ENCODE measurements at regions not wholly inside any gene's neighbourhood (a gene's known extent, or its start where the extent isn't known, plus 50 kb on each side); places are given as distances from the start of the nearest gene placed in this dataset.

DNA sequence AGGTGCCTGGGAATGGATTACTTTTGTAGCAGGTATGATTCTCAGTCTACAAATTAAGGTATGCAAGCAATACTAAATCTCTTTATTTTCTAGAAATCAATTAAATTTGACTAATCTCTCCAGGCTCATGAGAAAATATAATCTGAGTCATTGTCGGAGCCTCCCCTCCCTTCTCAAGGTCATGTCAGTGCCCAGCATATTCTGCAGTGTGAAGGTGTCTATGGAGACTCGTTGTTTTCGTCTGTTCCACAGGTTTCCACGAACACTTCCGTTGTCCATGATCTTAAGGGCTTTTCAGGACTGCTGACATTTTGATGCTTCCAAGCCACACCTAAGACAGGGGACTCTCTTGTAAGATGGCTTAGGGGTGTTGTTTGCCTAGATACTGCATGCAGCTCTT lies 56.6 kb upstream of the SCOC start:
- DNase-seq, result no peak
- intact Hi-C loops (cut with micrococcal nuclease), result no loop called here
- no peak for ATAC-seq

DNA sequence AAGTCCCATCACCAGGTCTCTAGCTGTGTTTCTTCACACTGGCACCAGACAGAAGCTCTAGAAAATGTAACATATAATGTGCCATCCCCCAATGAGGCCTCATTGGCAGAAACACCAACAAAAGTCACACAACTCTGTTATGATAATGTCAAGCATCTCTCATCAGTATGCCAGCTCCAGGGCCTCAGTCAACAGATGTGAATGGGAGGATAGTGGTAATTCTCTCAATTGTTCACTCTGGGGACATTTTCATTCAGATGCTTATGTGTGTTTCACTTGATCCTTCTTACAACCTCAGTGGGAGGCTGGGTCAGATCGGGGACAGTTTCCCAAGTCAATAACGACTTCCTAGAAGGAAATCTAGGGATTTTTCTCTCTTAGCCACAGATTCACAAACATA lies 57.5 kb upstream of the SCOC start:
- ATAC-seq (no peak), DNase-seq (no peak)
- intact Hi-C loops (cut with micrococcal nuclease), result no loop called here

GRCh38 chr4:140315438-140315837 lies 58.0 kb upstream of the SCOC start:
- ATAC-seq, result no peak
- no peak for DNase-seq
- intact Hi-C loops (cut with micrococcal nuclease), result no loop called here

DNA sequence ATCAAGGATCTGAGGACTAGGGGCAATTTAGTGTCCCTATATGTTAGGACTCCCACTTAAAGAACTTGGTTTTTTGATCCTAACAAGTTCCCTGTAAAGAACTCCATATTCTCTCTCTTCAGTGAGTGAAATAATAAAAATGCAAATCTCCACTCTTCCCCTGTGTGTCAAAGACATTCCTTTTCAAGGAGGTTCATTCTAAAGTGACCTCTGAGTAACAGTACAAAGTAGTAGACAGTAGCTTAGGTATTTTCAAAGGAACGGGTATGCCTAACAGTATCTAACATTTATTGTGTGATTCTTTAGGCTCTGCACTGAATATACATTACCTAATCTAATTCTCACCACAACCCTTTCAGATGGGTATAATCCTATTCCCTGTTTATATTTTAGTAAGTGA lies 58.4 kb upstream of the SCOC start:
- ATAC-seq, result no peak
- intact Hi-C loops (cut with micrococcal nuclease), result no loop called here

DNA sequence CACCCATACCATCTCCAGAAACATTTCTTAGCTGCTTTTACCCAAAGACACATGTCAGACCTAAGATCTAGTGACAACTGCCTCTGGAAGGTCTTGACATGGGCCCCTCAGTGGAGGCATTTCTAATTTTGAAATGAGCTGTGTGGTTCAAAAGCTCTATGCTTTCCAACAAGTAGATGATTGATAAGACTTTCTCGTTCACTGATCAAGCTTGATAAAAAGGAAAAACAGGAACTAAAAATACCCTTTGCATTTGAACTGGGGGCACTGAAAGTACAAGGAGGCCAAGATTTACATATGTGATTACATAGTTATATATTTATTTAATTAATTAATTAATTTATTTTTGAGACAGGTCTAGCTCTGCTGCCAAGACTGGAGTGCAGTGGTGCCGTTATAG lies 61.3 kb upstream of the SCOC start:
- intact Hi-C loops (cut with micrococcal nuclease), result no loop called here
- DNase-seq (no peak), ATAC-seq (no peak)

More for the DNA sequence above, 58.4 kb upstream of the SCOC start:
- DNase-seq, result no peak

GRCh38 chr4:140311257-140311835 lies 62.1 kb upstream of the SCOC start:
- DNase-seq (no peak), ATAC-seq (no peak)
- intact Hi-C loops (cut with micrococcal nuclease), result no loop called here

- DNase-seq (peak; percentile 40), ATAC-seq (peak; percentile 84)
- intact Hi-C loops (cut with micrococcal nuclease), result no loop called here
These were observed 64.1 kb upstream of the SCOC start for GRCh38 chr4:140309124-140309870.

- DNase-seq (peak; percentile 82), ATAC-seq (peak; percentile 95)
- intact Hi-C loops (cut with micrococcal nuclease), result no loop called here
These were observed 64.9 kb upstream of the SCOC start for GRCh38 chr4:140308366-140309123.

- intact Hi-C loops (cut with micrococcal nuclease), result no loop called here
- ATAC-seq, result no peak
- DNase-seq, result no peak
These were observed 68.4 kb upstream of the SCOC start for GRCh38 chr4:140305053-140305452.

GRCh38 chr4:140304346-140304745 lies 69.1 kb upstream of the SCOC start:
- ATAC-seq (no peak), DNase-seq (no peak)
- intact Hi-C loops (cut with micrococcal nuclease), result no loop called here

DNA sequence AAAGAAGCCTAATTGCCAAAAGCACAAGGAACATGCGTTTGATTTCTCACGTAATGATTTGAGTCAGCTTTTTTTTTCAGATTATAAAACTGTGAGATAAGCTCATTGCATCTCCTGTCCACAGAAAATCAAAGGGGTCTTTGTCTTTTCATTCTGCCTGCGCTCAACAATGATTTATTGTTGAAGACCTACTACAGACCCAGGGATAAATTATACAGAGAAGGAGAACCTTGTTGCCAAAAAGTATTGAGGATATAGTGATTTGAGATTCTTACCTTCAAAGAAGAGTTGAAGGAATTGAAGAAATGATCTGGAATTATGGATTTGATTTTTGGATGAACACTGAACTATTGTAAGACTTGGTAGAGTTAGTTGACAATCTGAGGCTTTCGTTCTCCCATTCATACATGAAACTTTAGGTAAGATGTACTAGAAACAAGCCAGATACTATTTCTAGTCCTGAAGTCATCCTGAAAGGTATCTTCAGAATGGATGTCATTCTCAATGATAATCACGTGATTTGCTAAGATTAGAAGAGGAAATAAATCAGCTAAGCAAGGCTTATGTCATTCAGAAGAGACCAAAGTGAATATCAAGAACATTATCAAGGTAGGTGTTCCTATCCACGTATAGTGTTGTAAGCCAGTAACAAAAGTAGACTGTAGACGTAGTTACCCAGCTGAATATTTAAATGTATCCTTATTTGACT lies 71.1 kb upstream of the SCOC start:
- DNase-seq (no peak), ATAC-seq (no peak)
- intact Hi-C loops (cut with micrococcal nuclease), result no loop called here

DNA sequence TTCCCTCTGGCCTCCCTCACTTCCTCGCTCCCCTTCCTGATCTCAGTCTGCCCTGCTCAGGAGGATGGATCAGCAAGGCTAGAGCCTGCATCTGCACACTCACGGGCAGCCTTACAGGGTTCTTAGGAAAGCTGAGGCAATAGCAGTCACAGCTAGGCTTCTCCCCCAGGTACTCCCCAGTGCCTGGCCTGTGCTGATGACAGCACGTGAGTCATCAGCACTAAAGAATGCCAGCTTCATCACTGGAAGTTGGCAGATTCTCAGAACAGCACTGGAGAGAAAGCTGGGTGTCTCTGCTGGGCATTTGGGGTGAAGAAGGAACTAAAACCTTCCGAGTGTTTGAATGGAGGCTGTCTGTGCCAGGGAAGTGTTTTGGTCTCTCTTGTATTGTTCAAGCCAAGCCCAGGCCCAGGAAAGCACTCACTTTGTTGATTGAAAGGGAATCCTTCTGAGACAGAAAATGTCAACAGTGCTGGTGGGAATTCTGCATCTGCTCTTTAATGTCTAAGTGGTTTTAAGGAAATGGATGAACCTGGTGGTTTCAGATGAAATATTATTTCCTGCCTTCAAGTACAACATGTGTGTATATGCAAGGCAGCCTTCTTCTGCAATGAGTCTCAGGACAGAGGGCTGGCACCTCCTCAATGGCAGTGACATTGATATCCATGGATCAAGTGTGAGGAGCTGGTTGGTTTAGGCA lies 73.0 kb upstream of the SCOC start:
- ATAC-seq (peak; percentile 44), DNase-seq (no peak)
- intact Hi-C loops (cut with micrococcal nuclease), result no loop called here

DNA sequence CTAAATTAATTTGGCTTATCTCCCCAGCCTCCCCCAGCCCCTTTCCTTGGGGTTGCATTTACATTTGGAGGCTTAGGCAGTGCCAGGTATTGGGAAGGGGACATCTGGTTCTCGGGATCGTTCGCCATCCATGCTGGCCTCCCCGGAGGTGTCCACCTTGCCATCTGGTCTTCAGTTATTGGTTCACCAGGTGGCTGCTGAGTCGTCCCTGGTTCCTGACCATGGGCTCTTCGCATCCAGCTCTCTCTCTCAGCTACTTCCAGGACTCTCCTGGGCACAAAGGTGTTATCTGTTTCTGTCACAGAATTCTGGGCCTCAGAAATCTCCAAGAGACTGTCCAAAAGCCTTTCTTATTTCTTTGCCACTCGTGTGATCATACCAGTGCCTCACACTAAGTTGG lies 75.4 kb upstream of the SCOC start:
- no peak for DNase-seq
- intact Hi-C loops (cut with micrococcal nuclease), result no loop called here
- ATAC-seq, result no peak

GRCh38 chr4:140297221-140297570 lies 76.2 kb upstream of the SCOC start:
- intact Hi-C loops (cut with micrococcal nuclease), result no loop called here
- no peak for ATAC-seq
- DNase-seq, result no peak

DNA sequence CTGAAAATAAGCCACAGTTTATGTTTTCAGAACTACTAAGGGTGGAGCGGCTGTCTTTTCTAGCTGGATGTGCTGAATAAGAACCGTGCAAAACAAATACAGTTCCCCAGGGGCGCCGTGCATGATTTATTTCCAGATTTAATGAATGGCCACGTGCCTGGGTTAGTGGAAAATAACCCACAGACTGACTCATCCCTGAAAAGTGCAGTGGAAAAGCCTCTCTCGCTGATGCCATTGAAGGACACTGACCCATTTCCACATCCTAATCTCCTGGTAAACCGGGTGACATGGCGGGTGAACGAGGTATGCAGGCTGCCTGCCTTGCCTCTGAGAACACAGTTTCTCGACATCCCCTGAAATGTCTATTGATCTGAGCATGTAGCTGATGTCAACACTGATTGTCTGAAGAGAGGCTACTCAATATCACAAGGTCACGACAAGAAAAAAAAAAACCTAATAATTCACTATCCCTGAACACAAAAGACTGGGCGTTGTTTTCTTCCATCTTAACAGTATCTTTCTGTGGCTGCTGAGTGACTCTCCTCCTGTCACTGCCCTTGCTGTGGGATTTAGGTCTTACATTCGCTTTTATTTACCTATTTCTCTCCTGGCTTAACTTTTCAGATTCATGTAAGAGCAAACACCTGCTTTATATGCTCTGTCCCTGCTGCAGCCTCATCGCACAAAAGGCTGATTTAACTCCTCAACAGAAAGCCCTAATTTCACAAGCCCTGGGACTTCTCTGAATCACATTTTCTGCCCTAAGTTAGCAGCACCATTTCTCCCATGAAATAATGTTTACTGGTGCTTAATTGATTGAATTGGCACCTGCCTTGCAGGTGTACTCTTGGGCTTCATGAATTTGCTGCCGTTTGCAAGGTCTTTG lies 76.9 kb upstream of the SCOC start:
- ATAC-seq (peak; percentile 82), DNase-seq (peak; percentile 60)
- intact Hi-C loops (cut with micrococcal nuclease), result no loop called here

- intact Hi-C loops (cut with micrococcal nuclease), result no loop called here
- ATAC-seq (no peak), DNase-seq (no peak)
These were observed 79.5 kb upstream of the SCOC start for GRCh38 chr4:140293979-140294378.

DNA sequence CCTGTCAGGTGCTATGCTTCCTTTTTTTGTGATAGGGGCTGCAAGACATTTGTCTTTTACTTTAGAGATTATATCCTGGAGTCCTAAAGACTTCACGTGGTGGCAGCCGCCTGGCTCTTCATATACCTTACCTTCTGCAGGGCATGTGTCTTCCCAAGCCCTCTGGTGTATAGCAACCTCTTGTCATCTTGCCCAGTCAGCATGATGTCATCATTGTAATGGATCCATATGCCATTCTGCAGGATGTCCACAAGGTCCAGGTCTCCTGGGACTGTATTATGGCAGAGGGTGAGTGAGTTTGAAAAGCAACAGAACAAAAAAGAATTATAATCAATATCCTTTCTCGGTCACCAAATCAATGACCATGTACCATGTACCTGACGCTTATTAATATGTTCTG lies 82.2 kb upstream of the SCOC start:
- intact Hi-C loops (cut with micrococcal nuclease), result no loop called here
- DNase-seq, result no peak
- no peak for ATAC-seq

DNA sequence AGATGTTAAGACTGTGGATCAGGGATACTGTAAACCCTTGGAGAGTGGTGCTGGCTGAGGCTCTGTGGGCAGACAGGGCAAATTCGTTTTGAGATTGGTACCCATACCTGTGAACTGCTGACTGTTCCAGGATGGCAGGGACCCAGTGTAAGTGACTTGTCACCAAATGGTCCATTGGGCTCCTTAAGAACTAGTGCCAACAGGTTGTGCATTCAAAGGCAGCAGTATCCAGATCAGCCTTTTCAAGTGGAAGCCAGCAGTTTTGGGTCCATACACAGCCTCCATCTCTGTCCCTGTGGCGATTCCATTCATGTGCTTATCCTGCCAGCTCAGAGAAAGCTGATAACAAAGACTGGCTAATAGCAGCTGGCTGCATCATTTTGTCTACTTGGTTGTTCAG lies 84.0 kb upstream of the SCOC start:
- intact Hi-C loops (cut with micrococcal nuclease), result no loop called here
- DNase-seq, result no peak
- no peak for ATAC-seq

DNA sequence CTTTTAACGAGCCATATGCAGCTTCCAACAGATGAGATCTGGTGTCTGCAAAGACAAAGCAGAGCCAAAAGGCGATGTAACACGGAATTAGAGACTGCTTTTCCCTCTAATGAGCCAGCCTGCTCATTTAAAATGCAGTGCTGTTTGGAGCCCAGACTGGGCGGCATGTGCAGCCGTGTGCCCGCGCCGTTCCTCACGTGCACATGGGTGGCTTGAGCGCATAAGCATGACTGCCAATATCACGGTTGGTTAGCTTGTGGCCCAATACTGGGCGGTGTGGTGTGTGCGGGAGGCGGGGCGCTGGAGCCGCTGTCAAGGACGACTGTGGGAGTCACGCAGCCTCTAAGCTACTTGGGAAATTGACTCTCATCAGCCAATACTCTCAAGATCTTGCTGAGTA lies 87.0 kb upstream of the SCOC start:
- intact Hi-C loops (cut with micrococcal nuclease), result no loop called here
- ATAC-seq, result no peak
- DNase-seq, result no peak

Data from left ventricle myocardium superior (tissue), 1 donor.